SK-N-SH treated with all-trans-retinoic acid at 6 μM for 48 hours (cell line): ENCODE measurements at regions not wholly inside any gene's neighbourhood (a gene's known extent, or its start where the extent isn't known, plus 50 kb on each side); places are given as distances from the start of the nearest gene placed in this dataset.

Experiments used
- ATAC-seq: fragments of 200-7000 bp; cut with Tn5 transposase; 3 replicates; pipeline ENCODE4 v1.9.1; 2020; ENCODE audit warnings: mild to moderate bottlenecking, moderate library complexity
- ARNTL ChIP-seq: fragments of 450-650 bp; formaldehyde crosslinking; IDR thresholded peaks from 2 replicates; pipeline ENCODE4 v1.5.0; 2020; ENCODE audit warnings: low read depth, mild to moderate bottlenecking, moderate library complexity, borderline replicate concordance
- BACH2 ChIP-seq: fragments of 250-450 bp; sonication (Bioruptor Pico); IDR thresholded peaks from 2 replicates; pipeline ENCODE4 v1.9.0; 2021; ENCODE audit warnings: mild to moderate bottlenecking, borderline replicate concordance
- CSDC2 ChIP-seq: fragments of 250-450 bp; sonication (Bioruptor Pico); IDR thresholded peaks from 2 replicates; pipeline ENCODE4 v1.5.0; 2020; ENCODE audit warnings: mild to moderate bottlenecking, moderate library complexity
- ESRRG ChIP-seq: fragments of 250-450 bp; sonication (Bioruptor Pico); IDR thresholded peaks from 2 replicates; pipeline ENCODE4 v1.6.1; 2021; ENCODE audit warnings: mild to moderate bottlenecking
- GLIS3 ChIP-seq: fragments of 250-450 bp; sonication (Bioruptor Pico); IDR thresholded peaks from 2 replicates; pipeline ENCODE4 v1.5.0; 2020; ENCODE audit warnings: mild to moderate bottlenecking, moderate library complexity
- ISL1 ChIP-seq: fragments of 250-450 bp; sonication (Bioruptor Pico); IDR thresholded peaks from 2 replicates; pipeline ENCODE4 v2.1.2; 2022; ENCODE audit warnings: mild to moderate bottlenecking, moderate library complexity
- OSR1 ChIP-seq: fragments of 250-450 bp; sonication (Bioruptor Pico); IDR thresholded peaks from 2 replicates; pipeline ENCODE4 v1.8.0; 2022; ENCODE audit warnings: moderate library complexity, mild to moderate bottlenecking, inconsistent platforms
- PPARA ChIP-seq: fragments of 250-450 bp; sonication (Bioruptor Pico); IDR thresholded peaks from 2 replicates; pipeline ENCODE4 v1.5.0; 2020; ENCODE audit warnings: mild to moderate bottlenecking, borderline replicate concordance
- RARB ChIP-seq: fragments of 250-450 bp; sonication (Bioruptor Pico); IDR thresholded peaks from 2 replicates; pipeline ENCODE4 v1.8.0; 2021; ENCODE audit warnings: mild to moderate bottlenecking, moderate library complexity
- SNAI2 ChIP-seq: fragments of 250-450 bp; sonication (Bioruptor Pico); IDR thresholded peaks from 2 replicates; pipeline ENCODE4 v1.5.0; 2020; ENCODE audit warnings: mild to moderate bottlenecking, moderate library complexity
- TCF4 ChIP-seq: fragments of 250-450 bp; sonication (Bioruptor Pico); IDR thresholded peaks from 2 replicates; pipeline ENCODE4 v1.8.0; 2021; ENCODE audit warnings: mild to moderate bottlenecking, moderate library complexity, borderline replicate concordance
- TOX ChIP-seq: fragments of 250-450 bp; sonication (Bioruptor Pico); IDR thresholded peaks from 2 replicates; pipeline ENCODE4 v1.8.0; 2021; ENCODE audit warnings: mild to moderate bottlenecking, moderate library complexity, borderline replicate concordance
- ZC3H10 ChIP-seq: fragments of 250-450 bp; sonication (Bioruptor Pico); IDR thresholded peaks from 2 replicates; pipeline ENCODE4 v1.5.1; 2021; ENCODE audit warnings: mild to moderate bottlenecking, moderate library complexity
- ZFP3 ChIP-seq: fragments of 250-450 bp; sonication (Bioruptor Pico); IDR thresholded peaks from 2 replicates; pipeline ENCODE4 v1.5.0; 2020; ENCODE audit warnings: mild to moderate bottlenecking, moderate library complexity
- ZFP30 ChIP-seq: fragments of 450-650 bp; formaldehyde crosslinking; IDR thresholded peaks from 2 replicates; pipeline ENCODE4 v1.5.0; 2022; ENCODE audit warnings: mild to moderate bottlenecking, moderate library complexity
- ZNF565 ChIP-seq: fragments of 450-650 bp; formaldehyde crosslinking; conservative IDR thresholded peaks from 2 replicates; pipeline ENCODE4 v1.5.0; 2020; ENCODE audit warnings: low read depth, mild to moderate bottlenecking, moderate library complexity
- ZNF70 ChIP-seq: fragments of 450-650 bp; formaldehyde crosslinking; IDR thresholded peaks from 2 replicates; pipeline ENCODE4 v1.5.0; 2020; ENCODE audit warnings: mild to moderate bottlenecking, moderate library complexity
- ZNF8 ChIP-seq: fragments of 450-650 bp; formaldehyde crosslinking; IDR thresholded peaks from 2 replicates; pipeline ENCODE4 v1.5.0; 2020; ENCODE audit warnings: mild to moderate bottlenecking, moderate library complexity
- TF ChIP-seq, protein P1 (sequence below): fragments of 250-450 bp; sonication (Bioruptor Pico); IDR thresholded peaks from 2 replicates; pipeline ENCODE4 v1.5.0; 2020; ENCODE audit warnings: mild to moderate bottlenecking, moderate library complexity
- TF ChIP-seq, protein P2 (sequence below): fragments of 250-450 bp; sonication (Bioruptor Pico); IDR thresholded peaks from 2 replicates; pipeline ENCODE4 v1.5.1; 2020; ENCODE audit warnings: low read depth, mild to moderate bottlenecking, moderate library complexity
- TF ChIP-seq, protein P3 (sequence below): fragments of 250-450 bp; sonication (Bioruptor Pico); IDR thresholded peaks from 2 replicates; pipeline ENCODE4 v1.8.0; 2021; ENCODE audit warnings: low read depth, mild to moderate bottlenecking, moderate library complexity, borderline replicate concordance
- TF ChIP-seq, protein P4 (sequence below): fragments of 250-450 bp; sonication (Bioruptor Pico); IDR thresholded peaks from 2 replicates; pipeline ENCODE4 v1.5.1; 2021; ENCODE audit warnings: mild to moderate bottlenecking, moderate library complexity
- TF ChIP-seq, protein P5 (sequence below): fragments of 250-450 bp; sonication (Bioruptor Pico); IDR thresholded peaks from 2 replicates; pipeline ENCODE4 v1.8.0; 2020; ENCODE audit warnings: mild to moderate bottlenecking, moderate library complexity, borderline replicate concordance

DNA sequence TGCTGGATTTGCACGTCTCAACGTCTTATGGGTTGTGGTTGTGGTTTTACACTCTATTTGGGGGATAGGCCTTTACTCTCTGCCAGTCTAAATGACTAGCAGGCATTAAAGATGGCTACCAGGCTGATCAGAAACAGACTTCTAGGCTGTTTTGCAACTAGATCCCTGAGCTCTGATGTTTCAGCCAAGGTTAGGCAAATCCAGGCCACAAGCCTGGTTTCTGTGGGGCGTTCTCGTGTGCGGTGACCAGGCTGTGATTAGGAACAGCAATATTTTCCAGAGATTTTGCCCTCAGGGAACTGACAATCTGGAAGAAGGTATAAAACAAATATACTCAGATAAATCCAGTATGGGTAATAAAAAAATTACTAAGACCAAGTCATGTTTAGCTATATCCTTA is 502.4 kb downstream of the INSC start:
- no peak for ATAC-seq
- TF ChIP-seq RARB (CRISPR knock-in tag), result no peak
- no peak for TF ChIP-seq ZNF70 (CRISPR knock-in tag)
- TF ChIP-seq TCF4 (CRISPR knock-in tag), result no peak
- TF ChIP-seq TOX (CRISPR knock-in tag), result no peak
- TF ChIP-seq GLIS3 (CRISPR knock-in tag), result no peak
- no peak for TF ChIP-seq ZNF565 (CRISPR knock-in tag)
- no peak for TF ChIP-seq ISL1 (CRISPR knock-in tag)
- TF ChIP-seq ZFP3, result no peak
- TF ChIP-seq, protein P1, sequence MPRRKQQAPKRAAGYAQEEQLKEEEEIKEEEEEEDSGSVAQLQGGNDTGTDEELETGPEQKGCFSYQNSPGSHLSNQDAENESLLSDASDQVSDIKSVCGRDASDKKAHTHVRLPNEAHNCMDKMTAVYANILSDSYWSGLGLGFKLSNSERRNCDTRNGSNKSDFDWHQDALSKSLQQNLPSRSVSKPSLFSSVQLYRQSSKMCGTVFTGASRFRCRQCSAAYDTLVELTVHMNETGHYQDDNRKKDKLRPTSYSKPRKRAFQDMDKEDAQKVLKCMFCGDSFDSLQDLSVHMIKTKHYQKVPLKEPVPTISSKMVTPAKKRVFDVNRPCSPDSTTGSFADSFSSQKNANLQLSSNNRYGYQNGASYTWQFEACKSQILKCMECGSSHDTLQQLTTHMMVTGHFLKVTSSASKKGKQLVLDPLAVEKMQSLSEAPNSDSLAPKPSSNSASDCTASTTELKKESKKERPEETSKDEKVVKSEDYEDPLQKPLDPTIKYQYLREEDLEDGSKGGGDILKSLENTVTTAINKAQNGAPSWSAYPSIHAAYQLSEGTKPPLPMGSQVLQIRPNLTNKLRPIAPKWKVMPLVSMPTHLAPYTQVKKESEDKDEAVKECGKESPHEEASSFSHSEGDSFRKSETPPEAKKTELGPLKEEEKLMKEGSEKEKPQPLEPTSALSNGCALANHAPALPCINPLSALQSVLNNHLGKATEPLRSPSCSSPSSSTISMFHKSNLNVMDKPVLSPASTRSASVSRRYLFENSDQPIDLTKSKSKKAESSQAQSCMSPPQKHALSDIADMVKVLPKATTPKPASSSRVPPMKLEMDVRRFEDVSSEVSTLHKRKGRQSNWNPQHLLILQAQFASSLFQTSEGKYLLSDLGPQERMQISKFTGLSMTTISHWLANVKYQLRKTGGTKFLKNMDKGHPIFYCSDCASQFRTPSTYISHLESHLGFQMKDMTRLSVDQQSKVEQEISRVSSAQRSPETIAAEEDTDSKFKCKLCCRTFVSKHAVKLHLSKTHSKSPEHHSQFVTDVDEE (CRISPR knock-in tag), result no peak
- TF ChIP-seq, protein P2, sequence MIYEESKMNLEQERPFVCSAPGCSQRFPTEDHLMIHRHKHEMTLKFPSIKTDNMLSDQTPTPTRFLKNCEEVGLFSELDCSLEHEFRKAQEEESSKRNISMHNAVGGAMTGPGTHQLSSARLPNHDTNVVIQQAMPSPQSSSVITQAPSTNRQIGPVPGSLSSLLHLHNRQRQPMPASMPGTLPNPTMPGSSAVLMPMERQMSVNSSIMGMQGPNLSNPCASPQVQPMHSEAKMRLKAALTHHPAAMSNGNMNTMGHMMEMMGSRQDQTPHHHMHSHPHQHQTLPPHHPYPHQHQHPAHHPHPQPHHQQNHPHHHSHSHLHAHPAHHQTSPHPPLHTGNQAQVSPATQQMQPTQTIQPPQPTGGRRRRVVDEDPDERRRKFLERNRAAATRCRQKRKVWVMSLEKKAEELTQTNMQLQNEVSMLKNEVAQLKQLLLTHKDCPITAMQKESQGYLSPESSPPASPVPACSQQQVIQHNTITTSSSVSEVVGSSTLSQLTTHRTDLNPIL (CRISPR knock-in tag), result no peak
- TF ChIP-seq ARNTL, result no peak
- TF ChIP-seq ESRRG (CRISPR knock-in tag), result no peak
- TF ChIP-seq ZNF8 (CRISPR knock-in tag), result no peak
- no peak for TF ChIP-seq OSR1
- TF ChIP-seq BACH2, result no peak
- TF ChIP-seq ZC3H10, result no peak
- TF ChIP-seq, protein P3, sequence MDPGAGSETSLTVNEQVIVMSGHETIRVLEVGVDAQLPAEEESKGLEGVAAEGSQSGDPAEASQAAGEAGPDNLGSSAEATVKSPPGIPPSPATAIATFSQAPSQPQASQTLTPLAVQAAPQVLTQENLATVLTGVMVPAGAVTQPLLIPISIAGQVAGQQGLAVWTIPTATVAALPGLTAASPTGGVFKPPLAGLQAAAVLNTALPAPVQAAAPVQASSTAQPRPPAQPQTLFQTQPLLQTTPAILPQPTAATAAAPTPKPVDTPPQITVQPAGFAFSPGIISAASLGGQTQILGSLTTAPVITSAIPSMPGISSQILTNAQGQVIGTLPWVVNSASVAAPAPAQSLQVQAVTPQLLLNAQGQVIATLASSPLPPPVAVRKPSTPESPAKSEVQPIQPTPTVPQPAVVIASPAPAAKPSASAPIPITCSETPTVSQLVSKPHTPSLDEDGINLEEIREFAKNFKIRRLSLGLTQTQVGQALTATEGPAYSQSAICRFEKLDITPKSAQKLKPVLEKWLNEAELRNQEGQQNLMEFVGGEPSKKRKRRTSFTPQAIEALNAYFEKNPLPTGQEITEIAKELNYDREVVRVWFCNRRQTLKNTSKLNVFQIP (CRISPR knock-in tag), result no peak
- TF ChIP-seq, protein P4, sequence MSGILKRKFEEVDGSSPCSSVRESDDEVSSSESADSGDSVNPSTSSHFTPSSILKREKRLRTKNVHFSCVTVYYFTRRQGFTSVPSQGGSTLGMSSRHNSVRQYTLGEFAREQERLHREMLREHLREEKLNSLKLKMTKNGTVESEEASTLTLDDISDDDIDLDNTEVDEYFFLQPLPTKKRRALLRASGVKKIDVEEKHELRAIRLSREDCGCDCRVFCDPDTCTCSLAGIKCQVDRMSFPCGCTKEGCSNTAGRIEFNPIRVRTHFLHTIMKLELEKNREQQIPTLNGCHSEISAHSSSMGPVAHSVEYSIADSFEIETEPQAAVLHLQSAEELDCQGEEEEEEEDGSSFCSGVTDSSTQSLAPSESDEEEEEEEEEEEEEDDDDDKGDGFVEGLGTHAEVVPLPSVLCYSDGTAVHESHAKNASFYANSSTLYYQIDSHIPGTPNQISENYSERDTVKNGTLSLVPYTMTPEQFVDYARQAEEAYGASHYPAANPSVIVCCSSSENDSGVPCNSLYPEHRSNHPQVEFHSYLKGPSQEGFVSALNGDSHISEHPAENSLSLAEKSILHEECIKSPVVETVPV, result no peak
- TF ChIP-seq, all 23 proteins: peak for 0

DNA sequence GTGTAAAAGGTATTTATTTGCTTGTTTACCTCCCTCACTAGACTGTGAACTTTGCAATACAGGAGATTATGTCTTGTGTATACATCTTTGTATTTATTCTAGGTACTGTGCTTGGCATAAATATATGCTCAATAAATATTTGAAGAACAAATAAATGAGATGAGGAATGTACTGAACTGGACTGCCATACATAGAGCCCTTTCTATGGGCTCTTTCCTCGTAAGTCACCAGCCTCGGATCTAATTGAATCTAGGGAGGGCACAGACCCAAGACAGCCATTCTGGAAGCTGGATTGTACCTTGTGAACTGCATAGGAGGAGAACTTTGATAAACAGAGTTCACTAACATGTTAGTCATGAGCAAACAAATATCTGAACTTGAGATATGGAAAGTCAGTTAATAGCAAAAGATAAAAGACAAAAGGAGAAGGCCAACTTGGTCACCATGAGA is 503.9 kb downstream of the INSC start:
- ATAC-seq, result no peak
- TF ChIP-seq RARB (CRISPR knock-in tag) (no peak), SNAI2 (CRISPR knock-in tag) (no peak), PPARA (CRISPR knock-in tag) (no peak), OSR1 (no peak), ZFP30 (CRISPR knock-in tag) (no peak), BACH2 (no peak), ZFP3 (no peak), CSDC2 (CRISPR knock-in tag) (no peak), ZNF70 (CRISPR knock-in tag) (no peak), ZC3H10 (no peak)
- TF ChIP-seq, protein P1 (CRISPR knock-in tag), result no peak
- TF ChIP-seq, protein P5, sequence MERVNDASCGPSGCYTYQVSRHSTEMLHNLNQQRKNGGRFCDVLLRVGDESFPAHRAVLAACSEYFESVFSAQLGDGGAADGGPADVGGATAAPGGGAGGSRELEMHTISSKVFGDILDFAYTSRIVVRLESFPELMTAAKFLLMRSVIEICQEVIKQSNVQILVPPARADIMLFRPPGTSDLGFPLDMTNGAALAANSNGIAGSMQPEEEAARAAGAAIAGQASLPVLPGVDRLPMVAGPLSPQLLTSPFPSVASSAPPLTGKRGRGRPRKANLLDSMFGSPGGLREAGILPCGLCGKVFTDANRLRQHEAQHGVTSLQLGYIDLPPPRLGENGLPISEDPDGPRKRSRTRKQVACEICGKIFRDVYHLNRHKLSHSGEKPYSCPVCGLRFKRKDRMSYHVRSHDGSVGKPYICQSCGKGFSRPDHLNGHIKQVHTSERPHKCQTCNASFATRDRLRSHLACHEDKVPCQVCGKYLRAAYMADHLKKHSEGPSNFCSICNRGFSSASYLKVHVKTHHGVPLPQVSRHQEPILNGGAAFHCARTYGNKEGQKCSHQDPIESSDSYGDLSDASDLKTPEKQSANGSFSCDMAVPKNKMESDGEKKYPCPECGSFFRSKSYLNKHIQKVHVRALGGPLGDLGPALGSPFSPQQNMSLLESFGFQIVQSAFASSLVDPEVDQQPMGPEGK, result no peak
- TF ChIP-seq, all 23 proteins: peak for 0
